Small intestine (tissue), 7 donors: ENCODE measurements at regions not wholly inside any gene's neighbourhood (a gene's known extent, or its start where the extent isn't known, plus 50 kb on each side); places are given as distances from the start of the nearest gene placed in this dataset.

Experiments
- DNase-seq, 2 donors: peaks; one replicate each; pipeline versions ENCODE4 v3.0.0 to v3.0.0-alpha.2; 2013
- FAIRE-seq: peaks from 2 replicates; lab custom pipeline; 2012; peaks lifted over from hg19 to GRCh38; lab: Jason Lieb, UNC
- H3K27ac ChIP-seq, 3 donors: one replicate each; pipeline ENCODE4 v1.5.1; 2013; ENCODE audit warnings: low read length in 2 of 3, mild to moderate bottlenecking in 2 of 3, control low read depth in 1 of 3, inconsistent platforms in 1 of 3, low read depth in 1 of 3, moderate library complexity in 1 of 3
- H3K27me3 ChIP-seq, 3 donors: one replicate each; pipeline ENCODE4 v1.6.1; 2013; ENCODE audit warnings: low read length in 3 of 3, inconsistent platforms in 1 of 3; ENCODE audit not compliant: control insufficient read depth in 3 of 3, insufficient read depth in 3 of 3
- H3K36me3 ChIP-seq, 3 donors: one replicate each; pipeline ENCODE4 v1.6.1; 2013; ENCODE audit warnings: low read length in 3 of 3, inconsistent platforms in 1 of 3, low read depth in 1 of 3, mild to moderate bottlenecking in 1 of 3, moderate library complexity in 1 of 3; ENCODE audit not compliant: control insufficient read depth in 3 of 3, insufficient read depth in 2 of 3
- H3K4me1 ChIP-seq, 3 donors: one replicate each; pipeline ENCODE4 v1.6.1; 2013; ENCODE audit warnings: low read length in 2 of 3, inconsistent platforms in 1 of 3, low read depth in 1 of 3, mild to moderate bottlenecking in 1 of 3, moderate library complexity in 1 of 3; ENCODE audit not compliant: control insufficient read depth in 3 of 3, insufficient read depth in 2 of 3
- H3K4me3 ChIP-seq, 3 donors: one replicate each; pipeline ENCODE4 v1.5.1; 2013; ENCODE audit warnings: low read length in 3 of 3, control low read depth in 1 of 3, inconsistent platforms in 1 of 3, low read depth in 1 of 3, mild to moderate bottlenecking in 1 of 3, moderate library complexity in 1 of 3
- H3K9me3 ChIP-seq, 2 donors: one replicate each; pipeline ENCODE4 v1.6.1; 2013; ENCODE audit warnings: low read depth in 1 of 2, low read length in 1 of 2; ENCODE audit not compliant: control insufficient read depth in 2 of 2, insufficient read depth in 1 of 2
- WGBS, 3 donors: extraction: QIAGEN DNeasy Blood & Tissue Kit; methylation state at CpG; one replicate each; pipeline ENCODE4 v1.1.7; 2013; 5-methylcytosine and 5-hydroxymethylcytosine counted together
- donor health status: healthy with polysubstance abuse.
- donor health status: control.
- donor health status: control.
- donor health status: Bipolar disorder and iron deficiency.
- donor health status: healthy.

- H3K4me3 ChIP-seq, result no peak overlapping the region
- DNase-seq (no peak), FAIRE-seq (no peak)
- H3K4me1 ChIP-seq, result no peaks in the 10 kb centered on the region
- peaks cover 0 to 3% (median 0%) of the 10 kb centered on the region in 3 donors for H3K27me3 ChIP-seq
- no peaks in the 10 kb centered on the region for H3K9me3 ChIP-seq
- WGBS, 3 donors, result 49 to 69% (median 59%) methylated on average over 1 of the region's 1 CpG
- H3K27ac ChIP-seq, result no peak overlapping the region
- no peaks in the 10 kb centered on the region for H3K36me3 ChIP-seq
Observed at GRCh38 chr12:98446060-98446459, 69.3 kb upstream of the TMPO start.

GRCh38 chr12:98446682-98447081, 68.7 kb upstream of the TMPO start:
- Histone ChIP-seq H3K4me1 (no peaks in the 10 kb centered on the region), H3K27me3 (peaks cover 0 to 3% (median 0%) of the 10 kb centered on the region in 3 donors), H3K36me3 (no peaks in the 10 kb centered on the region), H3K9me3 (no peaks in the 10 kb centered on the region), H3K27ac (no peak overlapping the region), H3K4me3 (no peak overlapping the region)
- DNase-seq, result no peak
- WGBS, 3 donors, result 38 to 58% (median 53%) methylated on average over 1 of the region's 1 CpG
- no peak for FAIRE-seq

GRCh38 chr12:98449584-98449983, 65.8 kb upstream of the TMPO start:
- H3K4me1 ChIP-seq, result no peaks in the 10 kb centered on the region
- peaks cover 0 to 1% (median 0%) of the 10 kb centered on the region in 3 donors for H3K27me3 ChIP-seq
- 88 to 97% (median 93%) methylated on average over 3 of the region's 3 CpGs for WGBS, 3 donors
- no peaks in the 10 kb centered on the region for H3K9me3 ChIP-seq
- FAIRE-seq (no peak), DNase-seq (no peak)
- no peaks in the 10 kb centered on the region for H3K36me3 ChIP-seq
- H3K27ac ChIP-seq, result no peak overlapping the region
- no peak overlapping the region for H3K4me3 ChIP-seq

DNA sequence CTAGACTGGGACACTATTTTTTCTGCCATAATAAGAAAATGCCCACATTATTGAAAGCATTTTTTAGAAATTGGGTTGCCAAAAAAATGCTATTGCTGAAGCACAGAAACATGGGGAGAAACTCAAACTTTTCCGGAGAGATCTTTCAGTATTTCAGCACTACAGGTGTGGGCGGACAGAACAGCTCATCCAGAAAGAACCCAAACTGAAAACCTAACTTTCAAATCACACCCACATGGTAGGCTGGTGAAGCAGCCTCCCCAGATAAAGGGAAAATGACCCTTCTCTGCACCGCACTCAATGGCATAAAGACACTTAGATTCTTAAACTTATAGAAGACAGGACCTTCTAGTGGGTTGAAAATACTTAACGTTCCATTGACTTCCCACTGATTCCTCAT, 62.3 kb upstream of the TMPO start:
- H3K36me3 ChIP-seq, result no peaks in the 10 kb centered on the region
- no peaks in the 10 kb centered on the region for H3K9me3 ChIP-seq
- no peak overlapping the region for H3K27ac ChIP-seq
- 85 to 91% (median 85%) methylated on average over 4 of the region's 4 CpGs for WGBS, 3 donors
- H3K4me1 ChIP-seq, result no peaks in the 10 kb centered on the region
- DNase-seq, result no peak
- peaks cover 0 to 1% (median 0%) of the 10 kb centered on the region in 3 donors for H3K27me3 ChIP-seq
- no peak overlapping the region for H3K4me3 ChIP-seq
- FAIRE-seq, result no peak

DNA sequence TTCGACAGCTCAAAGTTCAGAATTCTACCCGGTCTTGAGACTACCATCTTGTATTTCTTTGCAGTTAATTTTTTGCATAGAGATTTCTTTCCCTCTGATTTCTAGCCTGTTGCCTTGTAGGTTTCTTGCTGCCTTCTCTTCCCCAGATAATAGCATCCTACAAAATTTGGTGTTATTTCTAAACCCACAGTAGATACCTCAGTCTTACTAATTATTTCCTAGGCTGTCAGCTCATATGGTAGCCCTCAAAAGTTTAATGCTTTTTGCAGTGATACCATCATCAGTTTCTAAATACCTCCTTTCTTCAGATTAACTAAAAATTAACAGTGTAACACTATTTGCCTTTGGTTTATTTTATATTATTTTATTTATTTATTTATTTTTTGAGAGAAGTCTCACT, 61.9 kb upstream of the TMPO start:
- Histone ChIP-seq H3K36me3 (no peaks in the 10 kb centered on the region), H3K4me3 (no peak overlapping the region), H3K27me3 (peaks cover 0 to 1% (median 0%) of the 10 kb centered on the region in 3 donors), H3K9me3 (no peaks in the 10 kb centered on the region), H3K27ac (no peak overlapping the region), H3K4me1 (no peaks in the 10 kb centered on the region)
- no peak for FAIRE-seq
- WGBS, 3 donors, result 69 to 79% (median 70%) methylated on average over 2 of the region's 2 CpGs
- DNase-seq, result no peak

- 40 to 63% (median 47%) methylated on average over 3 of the region's 3 CpGs for WGBS, 3 donors
- Histone ChIP-seq H3K4me3 (no peak overlapping the region), H3K9me3 (no peaks in the 10 kb centered on the region), H3K4me1 (no peaks in the 10 kb centered on the region), H3K27ac (no peak overlapping the region), H3K27me3 (no peaks in the 10 kb centered on the region), H3K36me3 (no peaks in the 10 kb centered on the region)
- DNase-seq, result peak; percentile 15 to 21
- no peak for FAIRE-seq
Observed at GRCh38 chr12:98456041-98456440, 59.3 kb upstream of the TMPO start.

GRCh38 chr12:98456576-98457573, 58.5 kb upstream of the TMPO start:
- peak overlapping the region in 2 of 3 donors; percentile 23 to 38 for H3K4me3 ChIP-seq

DNA sequence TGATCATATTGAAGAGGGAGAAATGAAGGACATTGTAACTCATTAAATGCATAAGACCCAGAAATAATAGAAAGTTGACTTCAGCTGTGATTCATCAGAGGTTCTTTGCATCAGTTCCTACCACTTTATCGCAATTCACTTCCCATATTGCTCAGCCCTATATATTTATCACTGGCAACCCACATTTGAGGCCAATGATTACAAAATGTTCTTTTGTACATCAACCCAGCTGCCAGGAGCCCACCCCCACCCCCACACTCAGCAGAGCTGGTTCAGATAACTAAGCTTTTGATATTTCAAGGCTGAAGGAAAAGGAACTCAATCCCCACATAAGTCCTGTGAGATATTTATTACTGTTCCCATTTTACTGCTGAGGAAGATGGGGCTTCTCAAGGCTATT, 51.2 kb upstream of the TMPO start:
- Histone ChIP-seq H3K27me3 (no peaks in the 10 kb centered on the region), H3K36me3 (no peaks in the 10 kb centered on the region), H3K9me3 (no peaks in the 10 kb centered on the region), H3K4me1 (no peaks in the 10 kb centered on the region), H3K4me3 (no peak overlapping the region), H3K27ac (no peak overlapping the region)
- DNase-seq (no peak), FAIRE-seq (no peak)
- whole genome bisulfite sequencing, 3 donors, result 60 to 90% (median 64%) methylated on average over 1 of the region's 1 CpG

More at GRCh38 chr12:98456576-98457573, 58.5 kb upstream of the TMPO start:
- peak; percentile 19 to 65 for DNase-seq
- FAIRE-seq, result no peak
- Histone ChIP-seq H3K4me1 (no peaks in the 10 kb centered on the region), H3K27ac (no peak overlapping the region), H3K27me3 (no peaks in the 10 kb centered on the region), H3K9me3 (no peaks in the 10 kb centered on the region), H3K36me3 (no peaks in the 10 kb centered on the region)
- WGBS, 3 donors, result 14 to 16% (median 14%) methylated on average over 40 to 50 of the region's 50 CpGs
